ENCODE measurements at regions not wholly inside any gene's neighbourhood (a gene's known extent, or its start where the extent isn't known, plus 50 kb on each side); places are given as distances from the start of the nearest gene placed in this dataset.
"Not testable (repeated sequence)": the region's sequence is repeated elsewhere in the genome, so short reads cannot be mapped to it uniquely, and the experiment has no call there.

DNA sequence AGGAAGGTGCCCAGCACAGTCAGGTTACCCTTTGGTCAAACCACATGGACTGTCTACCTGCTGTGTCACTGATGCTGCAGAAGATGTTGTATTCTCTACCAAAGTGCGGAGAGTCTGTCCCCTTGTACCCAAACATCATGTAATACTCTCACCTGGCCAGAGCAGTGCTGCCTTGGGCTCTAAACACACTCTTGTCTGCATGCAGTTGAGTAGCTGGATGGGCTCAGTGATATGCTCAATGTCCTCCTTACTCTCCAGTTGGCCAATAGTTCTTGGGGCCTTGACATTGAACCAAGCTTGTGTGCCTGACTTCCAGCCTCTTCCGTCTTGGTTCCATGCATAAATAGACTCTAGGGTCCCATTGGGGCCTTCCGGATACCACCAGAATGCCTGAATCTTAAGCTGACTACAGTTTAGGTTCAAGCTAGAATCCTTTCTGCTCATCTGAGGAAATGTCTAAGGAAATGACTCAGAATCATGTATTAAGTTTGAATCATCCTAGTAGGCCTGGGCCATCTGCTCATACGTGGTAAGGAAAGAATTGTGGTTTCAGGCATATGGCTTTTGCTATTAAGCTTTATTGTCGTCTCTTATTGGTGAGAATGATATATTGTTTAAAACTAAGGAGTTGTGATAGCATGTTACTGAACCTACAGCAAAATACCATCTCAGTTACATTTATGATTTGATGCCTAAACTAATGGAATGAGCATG, 118.0 kb downstream of the OTUD1 start:
- H3K27ac Mint-ChIP-seq: no peak overlapping the region
- DNase-seq: no peak
- no peaks in the 10 kb centered on the region for H3K9me3 Mint-ChIP-seq (ENCODE audit: insufficient read depth)
- H3K36me3 Mint-ChIP-seq (ENCODE audit: low read depth): no peaks in the 10 kb centered on the region
- H3K4me1 Mint-ChIP-seq (ENCODE audit: low read depth): no peaks in the 10 kb centered on the region
- no peak for ATAC-seq
- H3K4me3 Mint-ChIP-seq: no peak overlapping the region
- POLR2A ChIA-PET: no interaction called here
- H3K27me3 Mint-ChIP-seq (ENCODE audit: low read depth): no peaks in the 10 kb centered on the region
- CTCF ChIA-PET: no interaction called here

- POLR2A ChIA-PET: no interaction called here
- DNase-seq (no peak), ATAC-seq (no peak)
- Mint-ChIP-seq H3K36me3 (ENCODE audit: low read depth) (no peaks in the 10 kb centered on the region), H3K4me3 (no peak overlapping the region), H3K27me3 (ENCODE audit: low read depth) (no peaks in the 10 kb centered on the region), H3K4me1 (ENCODE audit: low read depth) (no peaks in the 10 kb centered on the region), H3K27ac (no peak overlapping the region), H3K9me3 (ENCODE audit: insufficient read depth) (no peaks in the 10 kb centered on the region)
- CTCF ChIA-PET: no interaction called here
Measured at GRCh38 chr10:23557777-23558176, 118.9 kb downstream of the OTUD1 start.

GRCh38 chr10:23558361-23558799, 119.5 kb downstream of the OTUD1 start:
- Mint-ChIP-seq H3K4me3 (no peak overlapping the region), H3K27ac (no peak overlapping the region), H3K9me3 (ENCODE audit: insufficient read depth) (no peaks in the 10 kb centered on the region), H3K27me3 (ENCODE audit: low read depth) (no peaks in the 10 kb centered on the region), H3K4me1 (ENCODE audit: low read depth) (no peaks in the 10 kb centered on the region), H3K36me3 (ENCODE audit: low read depth) (no peaks in the 10 kb centered on the region)
- DNase-seq: no peak
- CTCF ChIA-PET: no interaction called here
- POLR2A ChIA-PET: no interaction called here
- no peak for ATAC-seq

- Mint-ChIP-seq H3K4me1 (ENCODE audit: low read depth) (no peaks in the 10 kb centered on the region), H3K4me3 (no peak overlapping the region), H3K36me3 (ENCODE audit: low read depth) (no peaks in the 10 kb centered on the region), H3K27me3 (ENCODE audit: low read depth) (no peaks in the 10 kb centered on the region), H3K27ac (no peak overlapping the region), H3K9me3 (ENCODE audit: insufficient read depth) (peaks cover 35% of the 10 kb centered on the region)
- POLR2A ChIA-PET: no interaction called here
- DNase-seq (no peak), ATAC-seq (no peak)
- CTCF ChIA-PET: no interaction called here
Measured at GRCh38 chr10:23568996-23569395, 130.1 kb downstream of the OTUD1 start.

GRCh38 chr10:23571884-23572283, 133.0 kb downstream of the OTUD1 start:
- ChIA-PET POLR2A (no interaction called here), CTCF (no interaction called here)
- H3K36me3 Mint-ChIP-seq (ENCODE audit: low read depth): no peaks in the 10 kb centered on the region
- H3K4me3 Mint-ChIP-seq: no peak overlapping the region
- no peak overlapping the region for H3K27ac Mint-ChIP-seq
- DNase-seq (no peak), ATAC-seq (no peak)
- H3K4me1 Mint-ChIP-seq (ENCODE audit: low read depth): no peaks in the 10 kb centered on the region
- H3K9me3 Mint-ChIP-seq (ENCODE audit: insufficient read depth): peaks cover 30% of the 10 kb centered on the region
- H3K27me3 Mint-ChIP-seq (ENCODE audit: low read depth): no peaks in the 10 kb centered on the region

DNA sequence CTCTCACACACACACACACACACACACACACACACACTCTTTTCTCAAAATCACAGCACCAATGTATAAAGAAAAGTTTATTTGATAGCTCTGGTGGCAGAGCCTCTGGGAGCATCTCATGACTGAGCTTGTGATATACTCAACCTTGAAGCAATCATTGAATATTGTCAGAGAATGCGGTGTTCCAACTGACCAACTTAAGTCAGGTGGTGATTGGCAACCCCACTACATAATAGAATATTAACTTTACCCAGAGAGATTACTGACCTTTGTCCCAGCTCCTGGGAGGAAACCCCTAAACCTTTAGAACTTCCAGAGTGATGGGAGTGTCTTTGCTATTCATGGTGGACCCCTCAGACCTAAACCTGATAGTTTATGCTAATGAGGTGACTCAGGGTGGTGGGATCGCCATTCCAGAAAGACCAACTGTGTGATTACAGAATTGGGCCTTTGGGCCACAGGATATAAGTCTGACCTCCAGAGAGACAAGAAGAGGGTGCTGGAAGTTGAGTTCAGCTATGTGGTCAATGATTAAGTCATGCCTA, 143.1 kb downstream of the OTUD1 start:
- DNase-seq (no peak), ATAC-seq (no peak)
- CTCF ChIA-PET: no interaction called here
- H3K4me3 Mint-ChIP-seq: no peak overlapping the region
- H3K9me3 Mint-ChIP-seq (ENCODE audit: insufficient read depth): no peaks in the 10 kb centered on the region
- H3K27me3 Mint-ChIP-seq (ENCODE audit: low read depth): no peaks in the 10 kb centered on the region
- H3K4me1 Mint-ChIP-seq (ENCODE audit: low read depth): no peaks in the 10 kb centered on the region
- H3K27ac Mint-ChIP-seq: no peak overlapping the region
- H3K36me3 Mint-ChIP-seq (ENCODE audit: low read depth): no peaks in the 10 kb centered on the region
- POLR2A ChIA-PET: no interaction called here

DNA sequence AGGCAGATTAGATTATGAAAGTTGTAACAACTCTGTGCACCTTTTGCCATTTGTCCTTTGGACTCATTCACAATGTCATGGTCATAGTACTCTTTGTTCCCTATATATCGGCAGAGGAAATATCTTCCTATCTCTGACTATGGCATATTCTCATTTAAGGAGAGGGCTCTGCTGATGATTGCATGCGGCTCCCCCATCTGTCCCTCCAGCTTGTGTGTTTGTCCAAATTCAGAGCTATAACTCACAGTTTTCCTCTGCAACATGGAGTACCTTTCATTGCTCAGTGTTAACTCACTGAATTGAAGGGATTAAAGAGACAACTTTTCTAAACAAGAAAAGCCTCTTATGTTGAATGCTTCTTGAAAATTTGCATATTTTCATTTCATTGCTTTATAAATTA, 145.5 kb downstream of the OTUD1 start:
- ChIA-PET POLR2A (no interaction called here), CTCF (interaction anchor here (1.0 kb wide), 1 partner anchor 20 kb away, joined by 3 read pairs; no protein-coding TSS in a partner anchor)
- Mint-ChIP-seq H3K27me3 (ENCODE audit: low read depth) (no peaks in the 10 kb centered on the region), H3K9me3 (ENCODE audit: insufficient read depth) (no peaks in the 10 kb centered on the region), H3K4me3 (no peak overlapping the region), H3K27ac (no peak overlapping the region), H3K36me3 (ENCODE audit: low read depth) (no peaks in the 10 kb centered on the region), H3K4me1 (ENCODE audit: low read depth) (no peaks in the 10 kb centered on the region)
- DNase-seq (no peak), ATAC-seq (no peak)

- Mint-ChIP-seq H3K36me3 (ENCODE audit: low read depth) (no peaks in the 10 kb centered on the region), H3K4me1 (ENCODE audit: low read depth) (no peaks in the 10 kb centered on the region), H3K27ac (no peak overlapping the region), H3K4me3 (no peak overlapping the region), H3K9me3 (ENCODE audit: insufficient read depth) (no peaks in the 10 kb centered on the region), H3K27me3 (ENCODE audit: low read depth) (no peaks in the 10 kb centered on the region)
- POLR2A ChIA-PET: no interaction called here
- CTCF ChIA-PET: no interaction called here
- no peak for DNase-seq
- no peak for ATAC-seq
Measured at GRCh38 chr10:23585186-23585585, 146.3 kb downstream of the OTUD1 start.

DNA sequence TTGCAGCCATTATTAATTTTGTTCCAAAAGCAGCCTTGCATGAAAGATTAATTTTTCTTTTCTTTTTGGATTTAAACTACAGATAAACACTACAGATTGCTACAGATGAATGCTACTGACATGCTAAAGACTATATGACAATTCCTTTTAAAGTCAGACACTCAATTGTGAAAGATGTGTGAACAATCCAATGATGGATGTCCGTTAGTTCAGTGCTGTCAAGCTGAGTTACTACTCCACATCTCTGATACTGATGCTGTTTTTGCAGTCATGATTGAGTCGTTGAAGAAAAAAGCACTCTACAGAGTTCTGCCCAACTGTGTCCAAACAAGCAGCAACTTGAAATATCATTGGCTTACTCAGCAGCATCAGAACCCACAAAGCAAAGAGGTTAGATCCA, 146.8 kb downstream of the OTUD1 start:
- no peaks in the 10 kb centered on the region for H3K4me1 Mint-ChIP-seq (ENCODE audit: low read depth)
- DNase-seq: no peak
- ChIA-PET POLR2A (no interaction called here), CTCF (no interaction called here)
- no peaks in the 10 kb centered on the region for H3K9me3 Mint-ChIP-seq (ENCODE audit: insufficient read depth)
- no peak for ATAC-seq
- H3K27me3 Mint-ChIP-seq (ENCODE audit: low read depth): no peaks in the 10 kb centered on the region
- H3K4me3 Mint-ChIP-seq: no peak overlapping the region
- H3K27ac Mint-ChIP-seq: no peak overlapping the region
- H3K36me3 Mint-ChIP-seq (ENCODE audit: low read depth): no peaks in the 10 kb centered on the region

- H3K27ac Mint-ChIP-seq; CTCF ChIA-PET; DNase-seq; H3K4me3 Mint-ChIP-seq; H3K27me3 Mint-ChIP-seq (ENCODE audit: low read depth); ATAC-seq; H3K36me3 Mint-ChIP-seq (ENCODE audit: low read depth); H3K4me1 Mint-ChIP-seq (ENCODE audit: low read depth); H3K9me3 Mint-ChIP-seq (ENCODE audit: insufficient read depth); POLR2A ChIA-PET: not testable (repeated sequence)
Measured at GRCh38 chr10:23595278-23595677, 156.4 kb downstream of the OTUD1 start.

GRCh38 chr10:23604613-23605012, 165.7 kb downstream of the OTUD1 start:
- H3K27ac Mint-ChIP-seq: no peak overlapping the region
- H3K4me3 Mint-ChIP-seq: no peak overlapping the region
- H3K9me3 Mint-ChIP-seq (ENCODE audit: insufficient read depth): no peaks in the 10 kb centered on the region
- H3K27me3 Mint-ChIP-seq (ENCODE audit: low read depth): no peaks in the 10 kb centered on the region
- H3K4me1 Mint-ChIP-seq (ENCODE audit: low read depth): no peaks in the 10 kb centered on the region
- POLR2A ChIA-PET: no interaction called here
- H3K36me3 Mint-ChIP-seq (ENCODE audit: low read depth): no peaks in the 10 kb centered on the region
- ATAC-seq: no peak
- no peak for DNase-seq
- CTCF ChIA-PET: interaction anchor here (0.6 to 0.7 kb wide), 2 partner anchors 20 to 1688 kb away, joined by 3 read pairs; no protein-coding TSS in a partner anchor

DNA sequence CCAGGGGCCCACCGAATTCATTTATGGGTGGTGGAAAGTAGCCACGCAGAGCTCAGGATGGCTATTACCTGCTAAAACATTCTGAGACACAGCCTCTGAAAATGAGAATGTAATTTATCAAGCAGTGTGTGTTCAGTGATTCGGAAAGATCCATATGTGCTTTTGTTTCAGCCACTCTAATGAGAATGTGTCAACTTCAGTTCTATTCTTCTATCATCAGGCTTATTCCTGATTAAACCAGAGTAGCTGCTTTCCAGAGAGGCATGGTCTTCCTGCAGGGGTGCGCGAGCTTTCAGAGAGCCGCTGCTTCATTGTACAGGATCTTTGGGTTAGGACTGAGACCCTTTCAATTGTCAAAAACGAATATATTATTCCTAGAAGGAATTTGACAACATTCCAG, 167.6 kb downstream of the OTUD1 start:
- no peaks in the 10 kb centered on the region for H3K4me1 Mint-ChIP-seq (ENCODE audit: low read depth)
- ChIA-PET CTCF (interaction anchor here (0.6 kb wide), 1 partner anchor 90 kb away, joined by 4 read pairs; no protein-coding TSS in a partner anchor), POLR2A (no interaction called here)
- no peaks in the 10 kb centered on the region for H3K36me3 Mint-ChIP-seq (ENCODE audit: low read depth)
- ATAC-seq (no peak), DNase-seq (no peak)
- no peaks in the 10 kb centered on the region for H3K27me3 Mint-ChIP-seq (ENCODE audit: low read depth)
- H3K4me3 Mint-ChIP-seq: no peak overlapping the region
- H3K27ac Mint-ChIP-seq: no peak overlapping the region
- no peaks in the 10 kb centered on the region for H3K9me3 Mint-ChIP-seq (ENCODE audit: insufficient read depth)

DNA sequence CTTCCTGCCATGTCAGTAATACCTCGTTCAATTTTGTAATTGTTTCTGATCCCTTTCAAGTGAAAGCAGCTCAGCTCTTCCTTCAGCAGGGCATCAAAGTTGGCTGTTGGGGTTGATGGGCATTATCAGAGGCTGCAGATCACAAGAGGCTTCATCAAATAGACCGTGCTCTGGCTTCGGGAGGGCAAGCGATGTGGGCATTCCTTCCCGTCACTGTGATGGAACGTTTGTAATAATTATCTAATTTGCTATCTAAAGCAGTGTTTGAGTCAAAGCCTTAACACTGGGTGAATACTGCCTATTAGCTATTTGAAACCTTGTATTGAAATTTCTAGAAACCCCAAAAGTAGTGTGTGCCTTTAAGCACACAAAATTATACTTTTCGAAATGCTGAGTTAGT, 170.1 kb downstream of the OTUD1 start:
- H3K36me3 Mint-ChIP-seq (ENCODE audit: low read depth): no peaks in the 10 kb centered on the region
- no peak overlapping the region for H3K27ac Mint-ChIP-seq
- ATAC-seq (no peak), DNase-seq (no peak)
- H3K4me1 Mint-ChIP-seq (ENCODE audit: low read depth): no peaks in the 10 kb centered on the region
- no peaks in the 10 kb centered on the region for H3K27me3 Mint-ChIP-seq (ENCODE audit: low read depth)
- no peak overlapping the region for H3K4me3 Mint-ChIP-seq
- CTCF ChIA-PET: no interaction called here
- POLR2A ChIA-PET: no interaction called here
- H3K9me3 Mint-ChIP-seq (ENCODE audit: insufficient read depth): no peaks in the 10 kb centered on the region
